Large intestine (tissue), 3 donors: ENCODE measurements at regions not wholly inside any gene's neighbourhood (a gene's known extent, or its start where the extent isn't known, plus 50 kb on each side); places are given as distances from the start of the nearest gene placed in this dataset.
"Not testable (repeated sequence)": the region's sequence is repeated elsewhere in the genome, so short reads cannot be mapped to it uniquely, and the experiment has no call there.

Experiments used
- DNase-seq, 2 donors: peaks; one replicate each; pipeline versions ENCODE4 v3.0.0 to v3.0.0-alpha.2; 2013
- H3K27ac ChIP-seq: one replicate; pipeline ENCODE4 v1.5.1; 2013; ENCODE audit warnings: low read length
- H3K27me3 ChIP-seq: 2 replicates; pipeline ENCODE4 v1.6.1; 2013; ENCODE audit warnings: low read length; ENCODE audit not compliant: control insufficient read depth, insufficient read depth
- H3K36me3 ChIP-seq: 2 replicates; pipeline ENCODE4 v1.6.1; 2013; ENCODE audit warnings: low read length; ENCODE audit not compliant: control insufficient read depth, insufficient read depth
- H3K4me1 ChIP-seq: one replicate; pipeline ENCODE4 v1.6.1; 2013; ENCODE audit warnings: low read length; ENCODE audit not compliant: control insufficient read depth, insufficient read depth
- H3K4me3 ChIP-seq: one replicate; pipeline ENCODE4 v1.5.1; 2013; ENCODE audit warnings: low read length
- H3K9me3 ChIP-seq: one replicate; pipeline ENCODE4 v1.6.1; 2013; ENCODE audit warnings: mild to moderate bottlenecking, low read depth, low read length, moderate library complexity; ENCODE audit not compliant: control insufficient read depth
- WGBS: methylation state at CpG from one replicate; pipeline ENCODE4 v1.1.5; 2013; ENCODE audit warnings: low lambda C conversion rate; ENCODE audit not compliant: insufficient coverage; 5-methylcytosine and 5-hydroxymethylcytosine counted together

- H3K9me3 ChIP-seq: no peaks in the 10 kb centered on the region
- no peaks in the 10 kb centered on the region for H3K4me1 ChIP-seq
- no CpG with 5 or more reads among the region's 1 CpG for WGBS
- H3K27me3 ChIP-seq: no peaks in the 10 kb centered on the region
- H3K36me3 ChIP-seq: no peaks in the 10 kb centered on the region
- H3K27ac ChIP-seq: no peak overlapping the region
- no peak for DNase-seq
- H3K4me3 ChIP-seq: no peak overlapping the region
These were observed 188.6 kb downstream of the C1orf94 start for GRCh38 chr1:34365295-34365694.

DNA sequence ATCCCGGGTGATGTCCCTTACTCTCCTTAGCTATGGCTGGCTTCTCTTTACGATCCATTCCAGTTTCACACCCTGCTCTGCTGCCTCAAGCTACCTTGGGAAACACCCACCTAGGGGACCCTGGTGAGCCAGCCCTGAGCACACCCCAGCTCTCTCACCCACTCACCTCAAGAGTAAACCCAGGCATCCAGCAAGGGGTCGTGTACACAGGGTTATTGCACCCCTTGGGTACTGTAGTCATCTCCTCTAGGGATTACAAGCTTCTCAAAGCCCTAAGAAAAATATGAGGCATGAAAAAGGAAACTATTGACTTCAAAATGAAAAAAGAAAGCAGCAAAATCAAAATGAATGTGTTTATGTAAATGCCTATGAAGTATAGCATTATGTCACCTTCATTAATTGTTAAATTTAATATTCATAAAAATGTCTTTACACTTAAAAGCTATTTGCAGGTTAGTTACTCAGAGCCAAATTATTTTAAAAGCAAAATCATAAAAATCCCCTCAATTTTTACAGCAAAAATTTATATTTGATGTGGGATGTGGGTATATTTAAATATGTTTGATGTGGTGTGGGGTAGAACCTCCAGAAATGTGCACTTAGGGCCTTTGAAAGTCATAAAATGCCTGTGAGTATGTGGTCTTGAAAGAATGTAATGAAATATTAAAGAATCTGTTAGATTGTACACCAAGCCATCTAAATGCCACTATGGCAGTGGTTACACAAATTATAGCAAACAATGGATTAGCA, 190.3 kb downstream of the C1orf94 start:
- Histone ChIP-seq H3K4me1 (no peaks in the 10 kb centered on the region), H3K27me3 (no peaks in the 10 kb centered on the region), H3K27ac (no peak overlapping the region), H3K9me3 (no peaks in the 10 kb centered on the region), H3K4me3 (no peak overlapping the region), H3K36me3 (no peaks in the 10 kb centered on the region)
- DNase-seq: no peak
- no CpG with 5 or more reads among the region's 3 CpGs for WGBS

DNA sequence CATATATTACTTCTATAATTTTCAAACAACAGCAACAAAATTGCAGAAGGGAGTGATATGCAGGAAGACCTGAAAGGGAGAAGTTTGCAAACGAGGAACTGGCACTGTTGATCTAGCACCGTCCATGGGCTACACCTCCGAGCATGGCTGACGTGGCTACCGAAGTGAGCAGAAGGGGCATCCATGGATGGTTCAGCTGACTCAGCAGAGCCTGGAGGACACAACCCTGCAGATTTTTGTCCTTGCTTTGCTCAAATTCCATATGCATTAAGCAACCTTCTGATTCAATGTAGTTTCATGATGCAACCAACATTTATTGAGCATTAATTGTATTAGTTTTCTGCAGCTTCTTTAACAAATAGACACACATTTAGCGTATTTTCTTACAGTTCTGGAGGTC, 191.2 kb downstream of the C1orf94 start:
- DNase-seq: no peak
- Histone ChIP-seq H3K4me3 (no peak overlapping the region), H3K27ac (no peak overlapping the region), H3K27me3 (no peaks in the 10 kb centered on the region), H3K36me3 (no peaks in the 10 kb centered on the region), H3K4me1 (no peaks in the 10 kb centered on the region), H3K9me3 (no peaks in the 10 kb centered on the region)
- 0% methylated on average over 1 of the region's 6 CpGs for WGBS

GRCh38 chr1:34369701-34370455, 193.2 kb downstream of the C1orf94 start:
- Histone ChIP-seq H3K9me3 (no peaks in the 10 kb centered on the region), H3K36me3 (no peaks in the 10 kb centered on the region), H3K4me3 (no peak overlapping the region), H3K27me3 (no peaks in the 10 kb centered on the region), H3K27ac (no peak overlapping the region), H3K4me1 (no peaks in the 10 kb centered on the region)
- no CpG with 5 or more reads among the region's 10 CpGs for WGBS
- no peak for DNase-seq

GRCh38 chr1:34370748-34371147, 194.0 kb downstream of the C1orf94 start:
- Histone ChIP-seq H3K36me3 (no peaks in the 10 kb centered on the region), H3K4me3 (no peak overlapping the region), H3K27me3 (no peaks in the 10 kb centered on the region), H3K4me1 (no peaks in the 10 kb centered on the region), H3K9me3 (no peaks in the 10 kb centered on the region), H3K27ac (no peak overlapping the region)
- WGBS: no CpG with 5 or more reads among the region's 4 CpGs
- no peak for DNase-seq

DNA sequence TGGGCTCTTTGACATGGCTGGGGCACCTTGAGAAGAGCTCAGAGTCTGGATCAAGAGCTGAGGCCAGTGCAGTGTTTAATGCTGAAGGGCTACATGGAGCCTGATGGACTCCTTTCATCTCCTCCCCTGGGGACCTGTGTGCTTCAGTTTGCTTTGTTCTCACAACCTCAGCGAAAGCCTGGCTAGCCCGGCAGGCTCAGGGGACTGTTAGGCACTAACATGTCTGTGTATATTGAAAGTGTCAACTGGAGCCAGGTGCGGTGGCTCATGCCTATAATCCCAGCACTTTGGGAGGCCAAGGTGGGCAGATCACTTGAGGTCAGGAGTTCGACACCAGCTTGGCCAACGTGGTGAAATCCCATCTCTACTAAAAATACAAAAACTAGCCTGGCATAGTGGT, 194.5 kb downstream of the C1orf94 start:
- not testable (repeated sequence) for H3K27me3 ChIP-seq, H3K4me3 ChIP-seq, H3K36me3 ChIP-seq, DNase-seq, H3K27ac ChIP-seq, H3K9me3 ChIP-seq, H3K4me1 ChIP-seq
- no CpG with 5 or more reads among the region's 5 CpGs for WGBS

GRCh38 chr1:34371829-34372532, 195.3 kb downstream of the C1orf94 start:
- no peaks in the 10 kb centered on the region for H3K4me1 ChIP-seq
- H3K36me3 ChIP-seq: no peaks in the 10 kb centered on the region
- no CpG with 5 or more reads among the region's 1 CpG for WGBS
- DNase-seq: no peak
- no peaks in the 10 kb centered on the region for H3K9me3 ChIP-seq
- no peaks in the 10 kb centered on the region for H3K27me3 ChIP-seq
- H3K27ac ChIP-seq: no peak overlapping the region
- no peak overlapping the region for H3K4me3 ChIP-seq

GRCh38 chr1:34372891-34373290, 196.2 kb downstream of the C1orf94 start:
- H3K4me1 ChIP-seq: no peaks in the 10 kb centered on the region
- no peaks in the 10 kb centered on the region for H3K36me3 ChIP-seq
- WGBS: no CpG with 5 or more reads among the region's 1 CpG
- peaks cover 2% of the 10 kb centered on the region for H3K27me3 ChIP-seq
- H3K4me3 ChIP-seq: no peak overlapping the region
- no peak for DNase-seq
- H3K27ac ChIP-seq: no peak overlapping the region
- H3K9me3 ChIP-seq: no peaks in the 10 kb centered on the region

DNA sequence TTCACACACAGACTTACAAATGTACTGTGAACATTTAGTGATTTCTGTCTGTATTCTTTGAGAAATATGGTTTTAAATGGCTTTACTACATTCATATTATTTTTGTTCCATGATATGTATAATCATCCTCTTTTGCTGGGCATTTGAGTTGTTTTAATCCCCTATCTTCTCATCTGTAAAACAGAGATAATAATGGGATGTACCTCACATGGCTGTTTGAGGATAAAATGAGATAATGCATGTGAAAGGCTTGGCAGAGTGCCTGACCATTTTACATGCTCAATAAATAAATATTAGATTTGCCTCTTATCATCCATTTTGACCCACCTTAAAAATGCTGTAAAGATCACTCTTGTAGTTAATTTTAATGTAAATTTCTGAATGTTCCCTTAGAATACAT, 197.2 kb downstream of the C1orf94 start:
- peaks cover 2% of the 10 kb centered on the region for H3K27me3 ChIP-seq
- no peak for DNase-seq
- no peaks in the 10 kb centered on the region for H3K36me3 ChIP-seq
- no peaks in the 10 kb centered on the region for H3K9me3 ChIP-seq
- H3K27ac ChIP-seq: no peak overlapping the region
- no peaks in the 10 kb centered on the region for H3K4me1 ChIP-seq
- no peak overlapping the region for H3K4me3 ChIP-seq

DNA sequence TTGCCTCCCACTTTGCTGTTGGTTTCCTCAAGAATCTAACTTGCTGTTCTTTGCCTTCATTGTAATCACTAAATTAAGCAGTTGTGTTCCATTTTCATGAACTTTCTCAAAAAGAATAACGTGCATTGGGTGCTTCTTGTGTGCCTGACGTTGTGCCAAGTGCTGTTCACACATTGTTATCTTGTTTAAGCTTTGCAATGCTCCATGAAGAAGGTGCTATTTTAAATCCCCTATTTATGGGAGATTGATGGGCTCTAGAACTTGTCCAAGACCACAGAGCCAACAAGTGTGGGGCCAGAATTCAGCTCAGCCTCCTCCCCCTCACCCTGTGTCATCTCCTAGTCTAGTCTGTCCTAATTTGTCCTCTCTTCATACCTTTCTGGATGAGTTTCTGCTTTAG, 199.8 kb downstream of the C1orf94 start:
- Histone ChIP-seq H3K9me3 (no peaks in the 10 kb centered on the region), H3K27ac (no peak overlapping the region), H3K4me3 (no peak overlapping the region), H3K27me3 (peaks cover 2% of the 10 kb centered on the region), H3K4me1 (no peaks in the 10 kb centered on the region), H3K36me3 (no peaks in the 10 kb centered on the region)
- WGBS: 40% methylated on average over 1 of the region's 2 CpGs
- DNase-seq: no peak
